Mucosa of rectum (tissue), 2 donors: ENCODE measurements at regions not wholly inside any gene's neighbourhood (a gene's known extent, or its start where the extent isn't known, plus 50 kb on each side); places are given as distances from the start of the nearest gene placed in this dataset.

Source experiments
- H3K27ac ChIP-seq, 2 donors: one replicate each; pipeline ENCODE4 v1.7.0; 2013; ENCODE audit warnings: inconsistent platforms in 2 of 2, low read depth in 2 of 2, low read length in 2 of 2
- H3K27me3 ChIP-seq, 2 donors: one replicate each; pipeline ENCODE4 v1.7.0; 2013; ENCODE audit warnings: low read length in 2 of 2; ENCODE audit not compliant: control insufficient read depth in 2 of 2, insufficient read depth in 2 of 2
- H3K36me3 ChIP-seq, 2 donors: one replicate each; pipeline ENCODE4 v1.7.0; 2013; ENCODE audit warnings: low read length in 2 of 2; ENCODE audit not compliant: control insufficient read depth in 2 of 2, insufficient read depth in 2 of 2
- H3K4me1 ChIP-seq, 2 donors: one replicate each; pipeline ENCODE4 v1.7.0; 2013; ENCODE audit warnings: low read length in 2 of 2, mild to moderate bottlenecking in 1 of 2; ENCODE audit not compliant: control insufficient read depth in 2 of 2, insufficient read depth in 2 of 2
- H3K4me3 ChIP-seq, 2 donors: one replicate each; pipeline ENCODE4 v1.7.0; 2013; ENCODE audit warnings: low read length in 2 of 2
- H3K9ac ChIP-seq, 2 donors: one replicate each; pipeline ENCODE4 v1.7.0; 2013; ENCODE audit warnings: low read length in 2 of 2, low read depth in 1 of 2, mild to moderate bottlenecking in 1 of 2
- H3K9me3 ChIP-seq, 2 donors: one replicate each; pipeline ENCODE4 v1.7.0; 2013; ENCODE audit warnings: low read length in 2 of 2; ENCODE audit not compliant: control insufficient read depth in 2 of 2
- donor health status: healthy.
- donor health status: Normal muscosa, but diverticular disease.

- Histone ChIP-seq H3K36me3 (no peaks in the 10 kb centered on the region), H3K27me3 (no peaks in the 10 kb centered on the region), H3K9ac (no peak overlapping the region), H3K27ac (no peak overlapping the region), H3K4me1 (no peaks in the 10 kb centered on the region), H3K9me3 (no peaks in the 10 kb centered on the region), H3K4me3 (no peak overlapping the region)
These were observed 496.2 kb upstream of the RGS18 start for GRCh38 chr1:191662051-191662450.

- Histone ChIP-seq H3K9me3 (no peaks in the 10 kb centered on the region), H3K27ac (no peak overlapping the region), H3K4me1 (no peaks in the 10 kb centered on the region), H3K9ac (no peak overlapping the region), H3K4me3 (no peak overlapping the region), H3K36me3 (no peaks in the 10 kb centered on the region), H3K27me3 (no peaks in the 10 kb centered on the region)
These were observed 495.5 kb upstream of the RGS18 start for GRCh38 chr1:191662746-191663145.

GRCh38 chr1:191668525-191668924, 489.7 kb upstream of the RGS18 start:
- H3K4me1 ChIP-seq = no peaks in the 10 kb centered on the region
- H3K27ac ChIP-seq = no peak overlapping the region
- no peak overlapping the region for H3K4me3 ChIP-seq
- no peaks in the 10 kb centered on the region for H3K9me3 ChIP-seq
- H3K36me3 ChIP-seq = no peaks in the 10 kb centered on the region
- no peak overlapping the region for H3K9ac ChIP-seq
- no peaks in the 10 kb centered on the region for H3K27me3 ChIP-seq

- H3K36me3 ChIP-seq = no peaks in the 10 kb centered on the region
These were observed 488.6 kb upstream of the RGS18 start for GRCh38 chr1:191669629-191670028.

GRCh38 chr1:191671236-191671635, 487.0 kb upstream of the RGS18 start:
- no peaks in the 10 kb centered on the region for H3K27me3 ChIP-seq
- H3K36me3 ChIP-seq = no peaks in the 10 kb centered on the region
- no peaks in the 10 kb centered on the region for H3K4me1 ChIP-seq
- H3K9ac ChIP-seq = no peak overlapping the region
- no peak overlapping the region for H3K4me3 ChIP-seq
- H3K9me3 ChIP-seq = no peaks in the 10 kb centered on the region
- H3K27ac ChIP-seq = no peak overlapping the region

More at GRCh38 chr1:191669629-191670028, 488.6 kb upstream of the RGS18 start:
- Histone ChIP-seq H3K27ac (no peak overlapping the region), H3K9ac (no peak overlapping the region), H3K27me3 (no peaks in the 10 kb centered on the region), H3K4me3 (no peak overlapping the region), H3K4me1 (no peaks in the 10 kb centered on the region), H3K9me3 (no peaks in the 10 kb centered on the region)

- Histone ChIP-seq H3K4me1 (no peaks in the 10 kb centered on the region), H3K9ac (no peak overlapping the region), H3K36me3 (no peaks in the 10 kb centered on the region), H3K27ac (no peak overlapping the region), H3K4me3 (no peak overlapping the region), H3K27me3 (no peaks in the 10 kb centered on the region), H3K9me3 (no peaks in the 10 kb centered on the region)
These were observed 483.6 kb upstream of the RGS18 start for GRCh38 chr1:191674626-191675179.

- Histone ChIP-seq H3K4me1 (no peaks in the 10 kb centered on the region), H3K9ac (no peak overlapping the region), H3K27ac (no peak overlapping the region), H3K9me3 (no peaks in the 10 kb centered on the region), H3K27me3 (no peaks in the 10 kb centered on the region), H3K36me3 (no peaks in the 10 kb centered on the region), H3K4me3 (no peak overlapping the region)
These were observed 482.1 kb upstream of the RGS18 start for GRCh38 chr1:191675856-191676783.

GRCh38 chr1:191685669-191686068, 472.6 kb upstream of the RGS18 start:
- Histone ChIP-seq H3K36me3 (no peaks in the 10 kb centered on the region), H3K27me3 (no peaks in the 10 kb centered on the region), H3K9me3 (no peaks in the 10 kb centered on the region), H3K4me3 (no peak overlapping the region), H3K9ac (no peak overlapping the region), H3K27ac (no peak overlapping the region), H3K4me1 (no peaks in the 10 kb centered on the region)

- no peak overlapping the region for H3K27ac ChIP-seq
- no peak overlapping the region for H3K4me3 ChIP-seq
These were observed 470.5 kb upstream of the RGS18 start for GRCh38 chr1:191687721-191688120.

GRCh38 chr1:191690931-191691330, 467.3 kb upstream of the RGS18 start:
- no peaks in the 10 kb centered on the region for H3K36me3 ChIP-seq
- no peaks in the 10 kb centered on the region for H3K9me3 ChIP-seq
- no peak overlapping the region for H3K27ac ChIP-seq
- no peak overlapping the region for H3K9ac ChIP-seq
- H3K4me1 ChIP-seq = no peaks in the 10 kb centered on the region
- H3K27me3 ChIP-seq = no peaks in the 10 kb centered on the region
- H3K4me3 ChIP-seq = no peak overlapping the region

More at GRCh38 chr1:191687721-191688120, 470.5 kb upstream of the RGS18 start:
- H3K27me3 ChIP-seq = no peaks in the 10 kb centered on the region
- H3K36me3 ChIP-seq = no peaks in the 10 kb centered on the region
- H3K4me1 ChIP-seq = no peaks in the 10 kb centered on the region
- H3K9me3 ChIP-seq = no peaks in the 10 kb centered on the region
- no peak overlapping the region for H3K9ac ChIP-seq
